ENCODE measurements at regions not wholly inside any gene's neighbourhood (a gene's known extent, or its start where the extent isn't known, plus 50 kb on each side); places are given as distances from the start of the nearest gene placed in this dataset.

- no peaks in the 10 kb centered on the region for H3K79me2 ChIP-seq (ENCODE audit: low read length)
- no peak overlapping the region for H3K4me2 ChIP-seq (ENCODE audit: low read length)
- no peak for DNase-seq
- H3F3A ChIP-seq (ENCODE audit: low read length, unreplicated experiment), result no peaks in the 10 kb centered on the region
- intact Hi-C loops (cut with micrococcal nuclease), result loop anchor here (5.0 to 10.0 kb wide), 3 partner anchors 65 to 735 kb away; partner anchors contain the start of genes ARMCX5 and TCEAL2
- H3K4me3 ChIP-seq (ENCODE audit: low read length), result no peak overlapping the region
- POLR2A ChIA-PET (ENCODE audit: unreplicated experiment), result no interaction called here
- H3K27ac ChIP-seq (ENCODE audit: low read length), result no peak overlapping the region
- H3K4me1 ChIP-seq (ENCODE audit: insufficient read depth, low read length), result peaks cover 5% of the 10 kb centered on the region; the same call in 1 of the 2 replicates
- TF ChIP-seq EZH2 (IDR thresholded peaks at IDR 0.05; ENCODE audit: low read length, unreplicated experiment) (no peak), EZH2phosphoT487 (IDR thresholded peaks at IDR 0.05; ENCODE audit: borderline replicate concordance, low read length) (no peak), CTCF (conservative IDR thresholded peaks at IDR 0.05; ENCODE audit: low read depth, low read length) (no peak)
- no peaks in the 10 kb centered on the region for H3K9me3 ChIP-seq (ENCODE audit: low read length)
- H3K9ac ChIP-seq (ENCODE audit: low read length), result no peak overlapping the region
- H4K20me1 ChIP-seq (ENCODE audit: low read length), result no peaks in the 10 kb centered on the region
- no TSS peak for BruUV-seq (replicated peaks)
- CTCF ChIA-PET, result no interaction called here
- H3K36me3 ChIP-seq (ENCODE audit: low read depth, low read length), result no peaks in the 10 kb centered on the region
- H2AFZ ChIP-seq (ENCODE audit: low read length), result no peak overlapping the region
- H3K27me3 ChIP-seq (ENCODE audit: low read length), result no peaks in the 10 kb centered on the region
- no peak for ATAC-seq
- no peaks in the 10 kb centered on the region for H3K9me2 ChIP-seq (replicated peaks; ENCODE audit: low read length)
Observed at GRCh38 chrX:102860235-102860634, 76.8 kb upstream of the RAB40AL start.

GRCh38 chrX:102863735-102864134 lies 73.3 kb upstream of the RAB40AL start:
- Histone ChIP-seq H3K36me3 (ENCODE audit: low read depth, low read length) (0 out of 2 replicates have a peak, but pooled peaks cover 6% of the 10 kb centered on the region), H3K9me2 (replicated peaks; ENCODE audit: low read length) (no peaks in the 10 kb centered on the region), H3K4me1 (ENCODE audit: insufficient read depth, low read length) (peaks cover 4% of the 10 kb centered on the region; the same call in 1 of the 2 replicates), H3K9me3 (ENCODE audit: low read length) (no peaks in the 10 kb centered on the region), H2AFZ (ENCODE audit: low read length) (no peak overlapping the region), H3K4me3 (ENCODE audit: low read length) (no peak overlapping the region), H3F3A (ENCODE audit: low read length, unreplicated experiment) (no peaks in the 10 kb centered on the region), H3K27me3 (ENCODE audit: low read length) (no peaks in the 10 kb centered on the region), H3K79me2 (ENCODE audit: low read length) (no peaks in the 10 kb centered on the region), H3K27ac (ENCODE audit: low read length) (no peak overlapping the region), H3K9ac (ENCODE audit: low read length) (no peak overlapping the region), H4K20me1 (ENCODE audit: low read length) (no peaks in the 10 kb centered on the region), H3K4me2 (ENCODE audit: low read length) (no peak overlapping the region)
- TF ChIP-seq EZH2 (IDR thresholded peaks at IDR 0.05; ENCODE audit: low read length, unreplicated experiment), result no peak
- peak; percentile 85 for TF ChIP-seq CTCF (conservative IDR thresholded peaks at IDR 0.05; ENCODE audit: low read depth, low read length)
- no peak for TF ChIP-seq EZH2phosphoT487 (IDR thresholded peaks at IDR 0.05; ENCODE audit: borderline replicate concordance, low read length)
- peak; percentile 84 for ATAC-seq
- ChIA-PET CTCF (interaction anchor here (1.2 kb wide), 1 partner anchor 37 kb away, joined by 8 read pairs; no protein-coding TSS in a partner anchor), POLR2A (ENCODE audit: unreplicated experiment) (interaction anchor here (0.6 kb wide), 1 partner anchor 31 kb away, joined by 5 read pairs; no protein-coding TSS in a partner anchor)
- DNase-seq, result peak; percentile 88
- no TSS peak for BruUV-seq (replicated peaks)
- intact Hi-C loops (cut with micrococcal nuclease), result loop anchor here (2.0 to 10.0 kb wide), 4 partner anchors 23 to 739 kb away; partner anchors contain the start of genes ARMCX5 and TCEAL2

- H3K9me3 ChIP-seq (ENCODE audit: low read length), result no peaks in the 10 kb centered on the region
- 0 out of 2 replicates have a peak, but pooled peaks cover 6% of the 10 kb centered on the region for H3K36me3 ChIP-seq (ENCODE audit: low read depth, low read length)
- H3F3A ChIP-seq (ENCODE audit: low read length, unreplicated experiment), result no peaks in the 10 kb centered on the region
- no peak overlapping the region for H3K4me3 ChIP-seq (ENCODE audit: low read length)
- no peak overlapping the region for H3K9ac ChIP-seq (ENCODE audit: low read length)
- CTCF ChIA-PET, result no interaction called here
- intact Hi-C loops (cut with micrococcal nuclease), result loop anchor here (10.0 kb wide), 2 partner anchors 58 to 742 kb away; partner anchors contain the start of gene TCEAL2
- ATAC-seq, result no peak
- H3K4me2 ChIP-seq (ENCODE audit: low read length), result no peak overlapping the region
- no TSS peak for BruUV-seq (replicated peaks)
- H3K4me1 ChIP-seq (ENCODE audit: insufficient read depth, low read length), result no peaks in the 10 kb centered on the region
- no peak for TF ChIP-seq EZH2 (IDR thresholded peaks at IDR 0.05; ENCODE audit: low read length, unreplicated experiment)
- TF ChIP-seq EZH2phosphoT487 (IDR thresholded peaks at IDR 0.05; ENCODE audit: borderline replicate concordance, low read length), result no peak
- TF ChIP-seq CTCF (conservative IDR thresholded peaks at IDR 0.05; ENCODE audit: low read depth, low read length), result no peak
- H4K20me1 ChIP-seq (ENCODE audit: low read length), result no peaks in the 10 kb centered on the region
- H3K79me2 ChIP-seq (ENCODE audit: low read length), result no peaks in the 10 kb centered on the region
- POLR2A ChIA-PET (ENCODE audit: unreplicated experiment), result no interaction called here
- H3K9me2 ChIP-seq (replicated peaks; ENCODE audit: low read length), result no peaks in the 10 kb centered on the region
- DNase-seq, result no peak
- H2AFZ ChIP-seq (ENCODE audit: low read length), result no peak overlapping the region
- no peaks in the 10 kb centered on the region for H3K27me3 ChIP-seq (ENCODE audit: low read length)
- H3K27ac ChIP-seq (ENCODE audit: low read length), result no peak overlapping the region
Observed at GRCh38 chrX:102866981-102867656, 70.0 kb upstream of the RAB40AL start.
